ENCODE measurements at regions not wholly inside any gene's neighbourhood (a gene's known extent, or its start where the extent isn't known, plus 50 kb on each side); places are given as distances from the start of the nearest gene placed in this dataset.
"Not testable (repeated sequence)": the region's sequence is repeated elsewhere in the genome, so short reads cannot be mapped to it uniquely, and the experiment has no call there.

- H3K36me3 Mint-ChIP-seq (ENCODE audit: unreplicated experiment) = no peaks in the 10 kb centered on the region
- H3K4me3 Mint-ChIP-seq (ENCODE audit: unreplicated experiment) = no peak overlapping the region
- H3K27me3 Mint-ChIP-seq (ENCODE audit: unreplicated experiment) = no peaks in the 10 kb centered on the region
- TF ChIP-seq, protein P1, sequence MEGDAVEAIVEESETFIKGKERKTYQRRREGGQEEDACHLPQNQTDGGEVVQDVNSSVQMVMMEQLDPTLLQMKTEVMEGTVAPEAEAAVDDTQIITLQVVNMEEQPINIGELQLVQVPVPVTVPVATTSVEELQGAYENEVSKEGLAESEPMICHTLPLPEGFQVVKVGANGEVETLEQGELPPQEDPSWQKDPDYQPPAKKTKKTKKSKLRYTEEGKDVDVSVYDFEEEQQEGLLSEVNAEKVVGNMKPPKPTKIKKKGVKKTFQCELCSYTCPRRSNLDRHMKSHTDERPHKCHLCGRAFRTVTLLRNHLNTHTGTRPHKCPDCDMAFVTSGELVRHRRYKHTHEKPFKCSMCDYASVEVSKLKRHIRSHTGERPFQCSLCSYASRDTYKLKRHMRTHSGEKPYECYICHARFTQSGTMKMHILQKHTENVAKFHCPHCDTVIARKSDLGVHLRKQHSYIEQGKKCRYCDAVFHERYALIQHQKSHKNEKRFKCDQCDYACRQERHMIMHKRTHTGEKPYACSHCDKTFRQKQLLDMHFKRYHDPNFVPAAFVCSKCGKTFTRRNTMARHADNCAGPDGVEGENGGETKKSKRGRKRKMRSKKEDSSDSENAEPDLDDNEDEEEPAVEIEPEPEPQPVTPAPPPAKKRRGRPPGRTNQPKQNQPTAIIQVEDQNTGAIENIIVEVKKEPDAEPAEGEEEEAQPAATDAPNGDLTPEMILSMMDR (IDR thresholded peaks at IDR 0.05; ENCODE audit: partially characterized antibody, unreplicated experiment) = no peak
- no peaks in the 10 kb centered on the region for H3K9me3 Mint-ChIP-seq (ENCODE audit: unreplicated experiment)
- DNase-seq = no peak
- no peak overlapping the region for H3K27ac Mint-ChIP-seq (ENCODE audit: unreplicated experiment)
- H3K4me1 Mint-ChIP-seq (ENCODE audit: low read depth, unreplicated experiment) = no peaks in the 10 kb centered on the region
These were observed 360.9 kb downstream of the SLITRK5 start for GRCh38 chr13:88031980-88032559.

DNA sequence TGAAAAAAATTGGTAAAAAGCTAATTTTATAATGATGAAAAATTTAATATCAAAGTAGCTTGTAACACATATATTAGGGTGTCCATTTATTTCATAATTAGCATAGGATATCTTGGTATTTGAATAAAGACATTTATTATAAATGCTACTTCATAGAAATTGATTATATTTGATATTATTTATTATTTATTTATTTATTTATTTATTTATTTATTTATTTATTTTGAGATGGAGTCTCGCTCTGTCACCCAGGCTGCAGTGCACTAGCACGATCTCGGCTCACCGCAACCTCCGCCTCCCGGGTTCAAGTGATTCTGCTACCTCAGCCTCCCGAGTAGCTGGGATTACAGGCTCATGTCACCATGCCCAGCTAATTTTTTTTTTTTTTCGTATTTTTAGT lies 365.0 kb downstream of the SLITRK5 start:
- not testable (repeated sequence) for H3K4me1 Mint-ChIP-seq (ENCODE audit: low read depth, unreplicated experiment); H3K27ac Mint-ChIP-seq (ENCODE audit: unreplicated experiment); H3K9me3 Mint-ChIP-seq (ENCODE audit: unreplicated experiment); H3K27me3 Mint-ChIP-seq (ENCODE audit: unreplicated experiment); H3K4me3 Mint-ChIP-seq (ENCODE audit: unreplicated experiment); H3K36me3 Mint-ChIP-seq (ENCODE audit: unreplicated experiment); DNase-seq

GRCh38 chr13:88042489-88042888 lies 371.3 kb downstream of the SLITRK5 start:
- TF ChIP-seq, protein P1 (IDR thresholded peaks at IDR 0.05; ENCODE audit: partially characterized antibody, unreplicated experiment) = no peak

GRCh38 chr13:88051746-88052482 lies 380.7 kb downstream of the SLITRK5 start:
- Mint-ChIP-seq H3K27me3 (ENCODE audit: unreplicated experiment) (no peaks in the 10 kb centered on the region), H3K27ac (ENCODE audit: unreplicated experiment) (no peak overlapping the region), H3K4me3 (ENCODE audit: unreplicated experiment) (no peak overlapping the region), H3K9me3 (ENCODE audit: unreplicated experiment) (no peaks in the 10 kb centered on the region), H3K4me1 (ENCODE audit: low read depth, unreplicated experiment) (no peaks in the 10 kb centered on the region), H3K36me3 (ENCODE audit: unreplicated experiment) (no peaks in the 10 kb centered on the region)
- TF ChIP-seq, protein P1 (IDR thresholded peaks at IDR 0.05; ENCODE audit: partially characterized antibody, unreplicated experiment) = no peak
- no peak for DNase-seq

More at GRCh38 chr13:88042489-88042888, 371.3 kb downstream of the SLITRK5 start:
- Mint-ChIP-seq H3K27me3 (ENCODE audit: unreplicated experiment) (no peaks in the 10 kb centered on the region), H3K4me3 (ENCODE audit: unreplicated experiment) (no peak overlapping the region), H3K27ac (ENCODE audit: unreplicated experiment) (no peak overlapping the region), H3K36me3 (ENCODE audit: unreplicated experiment) (no peaks in the 10 kb centered on the region), H3K4me1 (ENCODE audit: low read depth, unreplicated experiment) (no peaks in the 10 kb centered on the region), H3K9me3 (ENCODE audit: unreplicated experiment) (no peaks in the 10 kb centered on the region)
- DNase-seq = no peak

GRCh38 chr13:88063741-88064140 lies 392.6 kb downstream of the SLITRK5 start:
- Mint-ChIP-seq H3K36me3 (ENCODE audit: unreplicated experiment) (no peaks in the 10 kb centered on the region), H3K27me3 (ENCODE audit: unreplicated experiment) (peaks cover 2% of the 10 kb centered on the region), H3K27ac (ENCODE audit: unreplicated experiment) (no peak overlapping the region), H3K4me3 (ENCODE audit: unreplicated experiment) (no peak overlapping the region), H3K4me1 (ENCODE audit: low read depth, unreplicated experiment) (no peaks in the 10 kb centered on the region), H3K9me3 (ENCODE audit: unreplicated experiment) (peaks cover 1% of the 10 kb centered on the region)
- no peak for DNase-seq
- TF ChIP-seq, protein P1 (IDR thresholded peaks at IDR 0.05; ENCODE audit: partially characterized antibody, unreplicated experiment) = no peak
